Endodermal cell (in vitro differentiated cells): ENCODE measurements at regions not wholly inside any gene's neighbourhood (a gene's known extent, or its start where the extent isn't known, plus 50 kb on each side); places are given as distances from the start of the nearest gene placed in this dataset.

Experiments used
- DNase-seq: peaks from one replicate; pipeline ENCODE4 v3.0.0-alpha.2; 2017
- H3K27ac ChIP-seq: 2 replicates; pipeline ENCODE4 v1.5.1; 2013; ENCODE audit warnings: mild to moderate bottlenecking, low read depth, low read length, moderate library complexity
- H3K27me3 ChIP-seq: 2 replicates; pipeline ENCODE4 v1.6.1; 2013; ENCODE audit warnings: mild to moderate bottlenecking, low read length, moderate library complexity; ENCODE audit not compliant: insufficient read depth, control insufficient read depth, poor library complexity, severe bottlenecking
- H3K36me3 ChIP-seq: 2 replicates; pipeline ENCODE4 v1.7.0; 2013; ENCODE audit warnings: mild to moderate bottlenecking, low read length, moderate library complexity; ENCODE audit not compliant: control insufficient read depth, insufficient read depth
- H3K4me1 ChIP-seq: one replicate; pipeline ENCODE4 v1.7.0; 2013; ENCODE audit warnings: low read length; ENCODE audit not compliant: control insufficient read depth, insufficient read depth
- H3K4me3 ChIP-seq: 2 replicates; pipeline ENCODE4 v1.5.1; 2013; ENCODE audit warnings: mild to moderate bottlenecking, low read length, moderate library complexity
- H3K9ac ChIP-seq: 2 replicates; pipeline ENCODE4 v1.6.1; 2013; ENCODE audit warnings: mild to moderate bottlenecking, low read length, moderate library complexity; ENCODE audit not compliant: poor library complexity, severe bottlenecking; ENCODE audit errors: extremely low read depth
- H3K9me3 ChIP-seq: 2 replicates; pipeline ENCODE4 v1.6.1; 2013; ENCODE audit warnings: mild to moderate bottlenecking, low read length, moderate library complexity; ENCODE audit not compliant: control insufficient read depth
- H3K27ac Mint-ChIP-seq: 2 replicates; pipeline ENCODE4 v1.8.0; 2020; ENCODE audit warnings: mixed read lengths
- H3K27me3 Mint-ChIP-seq: 2 replicates; pipeline ENCODE4 v1.8.0; 2021; ENCODE audit warnings: mild to moderate bottlenecking, mixed read lengths; ENCODE audit not compliant: insufficient read depth
- H3K36me3 Mint-ChIP-seq: 2 replicates; pipeline ENCODE4 v1.8.0; 2020; ENCODE audit warnings: low read depth, mixed read lengths
- H3K4me1 Mint-ChIP-seq: 2 replicates; pipeline ENCODE4 v1.8.0; 2020; ENCODE audit warnings: mixed read lengths
- H3K4me3 Mint-ChIP-seq: 2 replicates; pipeline ENCODE4 v1.8.0; 2020; ENCODE audit warnings: mild to moderate bottlenecking, moderate library complexity, mixed read lengths
- H3K9me3 Mint-ChIP-seq: 2 replicates; pipeline ENCODE4 v1.8.0; 2020; ENCODE audit warnings: mild to moderate bottlenecking, mixed read lengths
- WGBS, 2 experiments: methylation state at CpG; one replicate each; pipeline versions ENCODE4 v1.1.5 to v1.1.7; 2013; ENCODE audit warnings: missing lambda C conversion rate in 2 of 2, mixed read lengths in 1 of 2; ENCODE audit not compliant: insufficient coverage in 1 of 2, insufficient read length in 1 of 2; 5-methylcytosine and 5-hydroxymethylcytosine counted together
- TF ChIP-seq, protein P1 (sequence below): fragments of 200-600 bp; sonication (generic); conservative IDR thresholded peaks from 2 replicates; pipeline ENCODE4 v1.5.0; 2021; ENCODE audit warnings: antibody characterized with exemption, mild to moderate bottlenecking

DNA sequence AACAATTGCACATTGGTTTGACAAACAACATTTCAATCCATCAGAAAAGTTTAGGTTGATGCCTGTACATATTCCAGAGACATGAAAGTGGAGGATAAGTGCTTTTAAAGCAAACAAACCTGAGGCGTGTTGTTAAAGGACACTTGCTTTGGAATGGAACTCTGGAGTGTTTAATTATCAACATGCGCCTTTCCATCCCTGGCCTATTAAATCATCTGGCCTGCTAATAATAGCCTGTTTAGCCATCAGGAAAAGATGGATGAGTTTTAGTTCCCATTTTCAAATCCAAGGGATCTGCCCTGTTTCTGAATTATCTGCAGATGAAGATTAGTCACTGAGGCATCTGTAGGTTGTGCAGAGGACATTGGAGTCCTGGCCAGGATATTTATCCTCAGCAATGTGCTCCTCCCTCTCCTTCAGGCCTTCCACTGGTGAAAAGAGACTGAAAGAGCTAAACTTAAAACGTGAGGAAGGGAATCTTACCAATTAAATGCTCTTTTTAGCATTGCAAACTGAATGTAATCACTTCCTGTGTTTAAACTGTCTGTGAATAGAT is 388.9 kb downstream of the PPARGC1A start:
- Mint-ChIP-seq H3K9me3 (peaks cover 23% of the 10 kb centered on the region), H3K4me1 (peaks cover 18% of the 10 kb centered on the region), H3K27me3 (no peaks in the 10 kb centered on the region), H3K4me3 (no peak overlapping the region), H3K27ac (no peak overlapping the region), H3K36me3 (peaks cover 10% of the 10 kb centered on the region)
- TF ChIP-seq, protein P1, sequence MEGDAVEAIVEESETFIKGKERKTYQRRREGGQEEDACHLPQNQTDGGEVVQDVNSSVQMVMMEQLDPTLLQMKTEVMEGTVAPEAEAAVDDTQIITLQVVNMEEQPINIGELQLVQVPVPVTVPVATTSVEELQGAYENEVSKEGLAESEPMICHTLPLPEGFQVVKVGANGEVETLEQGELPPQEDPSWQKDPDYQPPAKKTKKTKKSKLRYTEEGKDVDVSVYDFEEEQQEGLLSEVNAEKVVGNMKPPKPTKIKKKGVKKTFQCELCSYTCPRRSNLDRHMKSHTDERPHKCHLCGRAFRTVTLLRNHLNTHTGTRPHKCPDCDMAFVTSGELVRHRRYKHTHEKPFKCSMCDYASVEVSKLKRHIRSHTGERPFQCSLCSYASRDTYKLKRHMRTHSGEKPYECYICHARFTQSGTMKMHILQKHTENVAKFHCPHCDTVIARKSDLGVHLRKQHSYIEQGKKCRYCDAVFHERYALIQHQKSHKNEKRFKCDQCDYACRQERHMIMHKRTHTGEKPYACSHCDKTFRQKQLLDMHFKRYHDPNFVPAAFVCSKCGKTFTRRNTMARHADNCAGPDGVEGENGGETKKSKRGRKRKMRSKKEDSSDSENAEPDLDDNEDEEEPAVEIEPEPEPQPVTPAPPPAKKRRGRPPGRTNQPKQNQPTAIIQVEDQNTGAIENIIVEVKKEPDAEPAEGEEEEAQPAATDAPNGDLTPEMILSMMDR = no peak
- H3K9me3 ChIP-seq = peaks cover 34% of the 10 kb centered on the region
- H3K4me3 ChIP-seq = no peak overlapping the region
- DNase-seq = no peak
- H3K36me3 ChIP-seq = no peaks in the 10 kb centered on the region
- no peaks in the 10 kb centered on the region for H3K4me1 ChIP-seq
- H3K27ac ChIP-seq = no peak overlapping the region
- H3K27me3 ChIP-seq = no peaks in the 10 kb centered on the region
- no peak overlapping the region for H3K9ac ChIP-seq
- 88 to 100% methylated on average over 1 to 3 of the region's 3 CpGs for WGBS, 2 experiments

DNA sequence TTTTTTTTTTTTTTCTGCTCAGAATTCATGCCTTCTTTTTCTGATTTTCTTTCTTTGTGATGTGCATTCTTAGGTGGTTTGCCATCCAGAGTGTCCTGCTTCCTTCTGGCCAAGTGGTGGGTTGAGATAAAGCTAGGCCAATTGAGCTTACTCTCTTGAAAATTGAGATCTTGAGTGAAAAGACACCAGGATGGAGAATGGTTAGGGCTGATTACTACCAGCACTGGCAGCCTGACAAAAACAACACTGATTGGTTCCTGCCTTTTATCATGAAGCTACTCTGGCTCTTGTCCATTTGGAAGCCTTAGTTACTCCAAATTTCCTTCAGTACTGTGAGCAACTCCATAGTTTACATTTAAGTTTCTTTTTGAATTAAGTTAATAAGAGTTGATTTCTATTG is 404.0 kb downstream of the PPARGC1A start:
- Mint-ChIP-seq H3K4me1 (peaks cover 9% of the 10 kb centered on the region), H3K27ac (no peak overlapping the region)

DNA sequence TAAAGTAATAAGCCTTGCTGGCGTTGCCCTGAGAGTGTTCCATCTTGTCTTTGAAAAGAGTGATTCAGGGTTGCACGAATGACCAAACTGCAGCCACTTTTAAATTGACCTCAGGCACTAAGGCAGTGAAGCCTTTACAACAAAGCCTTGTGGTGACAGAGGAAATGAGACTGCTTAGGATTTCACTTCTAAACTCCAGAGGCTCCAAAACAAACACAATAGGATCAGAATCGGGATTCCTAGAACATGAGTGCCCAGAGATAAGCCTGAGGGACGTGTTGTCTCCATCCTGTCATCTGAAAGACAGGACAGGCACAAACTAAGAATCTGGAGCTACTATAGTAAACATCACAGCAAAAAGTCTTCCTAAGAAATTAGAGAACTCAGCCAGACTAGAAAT is 405.2 kb downstream of the PPARGC1A start:
- TF ChIP-seq, protein P1 = no peak
- H3K4me3 ChIP-seq = no peak overlapping the region
- Mint-ChIP-seq H3K4me1 (peaks cover 9% of the 10 kb centered on the region), H3K4me3 (no peak overlapping the region), H3K27me3 (no peaks in the 10 kb centered on the region), H3K27ac (no peak overlapping the region), H3K36me3 (no peaks in the 10 kb centered on the region), H3K9me3 (no peaks in the 10 kb centered on the region)
- no peak overlapping the region for H3K27ac ChIP-seq
- DNase-seq = no peak
- H3K9me3 ChIP-seq = no peaks in the 10 kb centered on the region
- no peaks in the 10 kb centered on the region for H3K4me1 ChIP-seq
- H3K9ac ChIP-seq = no peak overlapping the region
- H3K36me3 ChIP-seq = no peaks in the 10 kb centered on the region
- WGBS, 2 experiments = 78 to 82% methylated on average over 3 to 4 of the region's 4 CpGs
- no peaks in the 10 kb centered on the region for H3K27me3 ChIP-seq

More for the DNA sequence above, 404.0 kb downstream of the PPARGC1A start:
- TF ChIP-seq, protein P1 = no peak
- no peak overlapping the region for H3K9ac ChIP-seq
- H3K27ac ChIP-seq = no peak overlapping the region
- H3K4me3 Mint-ChIP-seq = no peak overlapping the region
- H3K9me3 ChIP-seq = no peaks in the 10 kb centered on the region
- DNase-seq = no peak
- no peak overlapping the region for H3K4me3 ChIP-seq
- H3K27me3 ChIP-seq = no peaks in the 10 kb centered on the region
- H3K27me3 Mint-ChIP-seq = no peaks in the 10 kb centered on the region
- no peaks in the 10 kb centered on the region for H3K36me3 ChIP-seq
- no peaks in the 10 kb centered on the region for H3K9me3 Mint-ChIP-seq
- no peaks in the 10 kb centered on the region for H3K36me3 Mint-ChIP-seq
- no peaks in the 10 kb centered on the region for H3K4me1 ChIP-seq
